ENCODE measurements at regions not wholly inside any gene's neighbourhood (a gene's known extent, or its start where the extent isn't known, plus 50 kb on each side); places are given as distances from the start of the nearest gene placed in this dataset.

DNA sequence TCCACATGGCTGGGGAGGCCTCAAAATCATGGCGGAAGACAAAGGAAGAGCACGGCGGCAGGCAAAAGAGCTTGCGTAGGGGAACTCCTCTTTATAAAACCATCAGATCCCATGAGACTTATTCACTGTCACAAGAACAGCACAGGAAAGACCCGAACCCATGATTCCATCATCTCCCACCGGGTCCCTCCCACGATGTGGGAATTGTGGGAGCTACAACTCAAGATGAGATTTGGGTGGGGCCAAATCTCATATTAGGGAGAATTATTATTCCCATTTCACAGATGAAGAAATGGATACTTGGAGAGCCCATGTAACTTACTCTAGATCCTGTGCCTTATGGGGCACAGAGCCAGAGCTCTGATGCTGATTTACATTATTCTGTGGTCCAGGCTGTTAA is 322.6 kb downstream of the PCNX1 start:
- TF ChIP-seq ZBTB2 (IDR thresholded peaks at IDR 0.05) (no peak), SRF (CRISPR knock-in tag; IDR thresholded peaks at IDR 0.05) (no peak), E2F8 (IDR thresholded peaks at IDR 0.05; ENCODE audit: low read depth, partially characterized antibody) (no peak), USF2 (CRISPR knock-in tag; IDR thresholded peaks at IDR 0.05) (no peak), TCF7 (IDR thresholded peaks at IDR 0.05; ENCODE audit: borderline replicate concordance) (no peak), KDM4B (IDR thresholded peaks at IDR 0.05; ENCODE audit: borderline replicate concordance in 2 of 2, low read depth in 1 of 2) (no peak), ESRRB (CRISPR knock-in tag; IDR thresholded peaks at IDR 0.05; ENCODE audit: borderline replicate concordance) (no peak), CTCF (IDR thresholded peaks at IDR 0.05 in 2 of 3, conservative IDR thresholded peaks at IDR 0.05 in 1 of 3; ENCODE audit: insufficient read depth in 2 of 3, low read depth in 1 of 3, low read length in 3 of 3) (no peak)

Measured in K562 (cell line).